Brain microvascular endothelial cell (primary cell): ENCODE measurements at regions not wholly inside any gene's neighbourhood (a gene's known extent, or its start where the extent isn't known, plus 50 kb on each side); places are given as distances from the start of the nearest gene placed in this dataset.

Experiments used
- DNase-seq: peaks from one replicate; pipeline ENCODE4 v3.0.0-alpha.2; 2020
- H3K27ac ChIP-seq: fragments of 250-450 bp; sonication (Bioruptor Pico); 2 replicates; pipeline ENCODE4 v1.5.1; 2020; ENCODE audit warnings: mild to moderate bottlenecking, moderate library complexity
- H3K27me3 ChIP-seq: fragments of 250-450 bp; sonication (Bioruptor Pico); replicated peaks from 2 replicates; pipeline ENCODE4 v1.5.1; 2020; ENCODE audit warnings: mild to moderate bottlenecking
- H3K36me3 ChIP-seq: fragments of 250-450 bp; sonication (Bioruptor Pico); replicated peaks from 2 replicates; pipeline ENCODE4 v1.5.1; 2020; ENCODE audit warnings: mild to moderate bottlenecking
- H3K4me3 ChIP-seq: 2 replicates; pipeline ENCODE4 v1.5.1; 2011; ENCODE audit warnings: low read depth, mild to moderate bottlenecking, control low read depth, low read length, moderate library complexity
- in situ Hi-C: cut with HindIII; loops from 2 replicates; pipeline ENCODE4 v1.10.0; 2017; ENCODE audit warnings: low sequenced_read_pairs, low pct_ligation_motif_present
- TF ChIP-seq, protein P1 (sequence below): IDR thresholded peaks from 2 replicates; pipeline ENCODE4 v1.5.1; 2011; ENCODE audit warnings: low read depth, mild to moderate bottlenecking, moderate library complexity, low read length, control low read depth, inconsistent platforms; ENCODE audit errors: missing control alignments

DNA sequence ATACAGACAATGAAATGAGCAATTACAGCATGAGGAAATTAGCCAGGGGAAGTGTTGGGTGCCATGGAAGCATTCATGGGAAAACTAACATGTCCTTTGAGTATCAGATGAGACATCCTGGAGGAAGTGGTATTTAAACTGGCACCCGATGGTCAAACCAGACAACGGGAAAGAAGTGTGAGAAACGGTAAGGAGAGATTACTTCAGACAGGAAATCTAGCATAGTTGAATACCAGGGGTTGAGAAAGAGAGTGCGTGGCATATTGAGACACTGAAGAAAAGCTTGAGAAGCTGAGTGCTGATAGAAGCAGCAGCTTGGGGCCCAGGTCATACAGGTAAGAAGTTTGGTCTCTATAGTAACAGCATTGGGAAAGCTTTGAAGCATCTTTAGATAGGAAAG is 175.3 kb downstream of the C11orf87 start:
- Histone ChIP-seq H3K4me3 (no peak overlapping the region), H3K27ac (no peak overlapping the region), H3K36me3 (no peaks in the 10 kb centered on the region), H3K27me3 (no peaks in the 10 kb centered on the region)
- in situ Hi-C loops, result no loop called here
- TF ChIP-seq, protein P1, sequence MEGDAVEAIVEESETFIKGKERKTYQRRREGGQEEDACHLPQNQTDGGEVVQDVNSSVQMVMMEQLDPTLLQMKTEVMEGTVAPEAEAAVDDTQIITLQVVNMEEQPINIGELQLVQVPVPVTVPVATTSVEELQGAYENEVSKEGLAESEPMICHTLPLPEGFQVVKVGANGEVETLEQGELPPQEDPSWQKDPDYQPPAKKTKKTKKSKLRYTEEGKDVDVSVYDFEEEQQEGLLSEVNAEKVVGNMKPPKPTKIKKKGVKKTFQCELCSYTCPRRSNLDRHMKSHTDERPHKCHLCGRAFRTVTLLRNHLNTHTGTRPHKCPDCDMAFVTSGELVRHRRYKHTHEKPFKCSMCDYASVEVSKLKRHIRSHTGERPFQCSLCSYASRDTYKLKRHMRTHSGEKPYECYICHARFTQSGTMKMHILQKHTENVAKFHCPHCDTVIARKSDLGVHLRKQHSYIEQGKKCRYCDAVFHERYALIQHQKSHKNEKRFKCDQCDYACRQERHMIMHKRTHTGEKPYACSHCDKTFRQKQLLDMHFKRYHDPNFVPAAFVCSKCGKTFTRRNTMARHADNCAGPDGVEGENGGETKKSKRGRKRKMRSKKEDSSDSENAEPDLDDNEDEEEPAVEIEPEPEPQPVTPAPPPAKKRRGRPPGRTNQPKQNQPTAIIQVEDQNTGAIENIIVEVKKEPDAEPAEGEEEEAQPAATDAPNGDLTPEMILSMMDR, result no peak
- no peak for DNase-seq

DNA sequence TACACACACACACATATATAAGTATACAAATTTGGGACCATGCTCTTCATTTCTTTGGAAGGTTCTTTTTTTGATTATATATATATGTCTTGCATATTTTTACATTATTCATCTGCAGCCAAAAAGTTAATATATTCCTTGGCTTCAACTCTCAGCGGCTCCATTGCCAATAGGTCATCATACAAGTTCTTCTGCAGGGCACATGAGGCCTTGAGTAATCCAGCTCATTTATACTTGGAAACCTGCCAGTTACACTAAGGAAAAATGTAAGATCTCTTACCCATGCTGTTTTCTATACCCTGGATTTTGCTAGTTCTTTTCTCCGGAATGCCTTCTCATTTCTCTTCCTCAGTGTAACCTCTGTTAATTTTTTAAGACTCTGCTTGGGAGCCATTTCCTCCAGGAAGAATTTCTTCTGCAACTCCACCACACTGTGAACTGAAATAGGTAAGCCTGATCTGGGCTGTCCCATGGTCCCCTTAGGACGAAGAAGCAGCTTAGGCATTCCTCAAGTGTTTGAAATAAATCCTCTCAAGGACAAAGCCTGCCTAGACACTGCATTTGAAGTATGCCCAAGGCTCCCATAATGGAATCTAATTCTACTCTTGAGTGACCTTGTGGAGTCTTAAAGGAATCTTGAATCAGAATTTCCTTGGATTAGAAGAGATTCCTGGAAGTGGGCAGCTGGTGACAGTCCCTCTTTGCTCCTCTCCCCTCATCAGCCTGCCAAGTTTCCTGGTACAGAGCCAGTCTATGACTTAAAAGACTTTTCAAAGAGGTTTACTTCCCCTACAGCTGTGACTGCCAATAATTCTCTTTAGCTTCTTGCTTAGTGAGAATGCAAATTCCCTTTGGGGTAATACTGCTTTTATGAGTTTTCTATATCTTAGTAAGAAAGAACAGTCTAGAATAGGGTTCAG is 182.8 kb downstream of the C11orf87 start:
- in situ Hi-C loops, result no loop called here
- H3K27ac ChIP-seq, result no peak overlapping the region
- H3K27me3 ChIP-seq, result no peaks in the 10 kb centered on the region
- TF ChIP-seq, protein P1, result no peak
- DNase-seq, result no peak
- no peak overlapping the region for H3K4me3 ChIP-seq
- H3K36me3 ChIP-seq, result no peaks in the 10 kb centered on the region

DNA sequence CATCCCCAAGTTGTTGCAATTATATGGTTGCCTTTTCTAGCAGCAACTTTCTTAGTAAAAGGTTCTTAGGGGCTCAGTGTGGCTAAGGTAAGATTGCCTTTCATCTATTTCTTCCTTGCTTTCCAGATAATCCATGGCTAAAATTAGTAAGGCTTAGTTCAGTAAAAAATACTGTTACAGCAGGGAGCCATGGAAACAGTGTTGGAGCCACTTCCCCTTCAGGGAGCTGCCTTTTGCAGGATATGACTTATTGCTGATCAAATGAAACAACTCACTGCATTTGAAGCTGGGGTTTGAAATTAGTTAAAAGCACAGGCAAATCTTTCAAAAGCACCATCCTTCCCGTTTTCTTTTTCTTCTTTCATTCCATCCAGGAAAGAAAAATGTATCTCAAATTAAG is 184.3 kb downstream of the C11orf87 start:
- Histone ChIP-seq H3K4me3 (no peak overlapping the region), H3K36me3 (no peaks in the 10 kb centered on the region), H3K27me3 (no peaks in the 10 kb centered on the region), H3K27ac (no peak overlapping the region)
- TF ChIP-seq, protein P1, result no peak
- in situ Hi-C loops, result no loop called here
- DNase-seq, result no peak

DNA sequence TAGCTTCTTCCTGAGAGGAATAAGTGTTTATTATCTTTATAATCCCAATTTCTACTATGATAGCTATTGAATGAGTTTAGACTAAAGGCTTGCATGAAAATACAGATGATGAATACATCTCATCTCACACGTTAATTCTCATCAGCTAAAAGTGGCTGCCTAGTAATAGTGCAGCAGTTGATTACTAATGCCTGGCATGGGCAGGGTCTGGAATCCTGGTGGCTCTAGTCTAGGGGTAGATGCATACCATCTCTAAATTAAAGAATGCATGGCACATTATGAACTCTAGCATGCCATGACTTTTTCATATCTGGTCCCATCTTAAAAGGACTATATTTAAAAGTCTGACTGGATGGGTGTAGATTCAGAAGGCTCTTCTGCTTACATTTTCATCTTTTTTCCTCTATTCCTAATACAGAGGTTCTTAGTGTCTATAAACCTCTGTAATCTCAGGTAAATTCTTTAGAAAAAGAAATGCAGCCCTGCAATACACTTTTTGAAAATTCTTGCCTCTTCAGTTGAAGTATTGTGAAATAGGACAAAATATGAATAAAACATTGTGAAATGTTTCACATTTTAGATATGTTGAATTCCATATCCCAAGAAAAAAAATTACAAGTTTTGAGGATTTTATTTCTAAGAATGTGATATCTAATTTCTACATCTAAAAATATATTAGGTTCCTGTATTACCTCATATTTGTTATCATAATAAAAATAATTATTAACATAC is 187.6 kb downstream of the C11orf87 start:
- H3K27ac ChIP-seq, result no peak overlapping the region
- TF ChIP-seq, protein P1, result no peak
- in situ Hi-C loops, result no loop called here
- no peaks in the 10 kb centered on the region for H3K36me3 ChIP-seq
- no peaks in the 10 kb centered on the region for H3K27me3 ChIP-seq
- H3K4me3 ChIP-seq, result no peak overlapping the region
- DNase-seq, result no peak

DNA sequence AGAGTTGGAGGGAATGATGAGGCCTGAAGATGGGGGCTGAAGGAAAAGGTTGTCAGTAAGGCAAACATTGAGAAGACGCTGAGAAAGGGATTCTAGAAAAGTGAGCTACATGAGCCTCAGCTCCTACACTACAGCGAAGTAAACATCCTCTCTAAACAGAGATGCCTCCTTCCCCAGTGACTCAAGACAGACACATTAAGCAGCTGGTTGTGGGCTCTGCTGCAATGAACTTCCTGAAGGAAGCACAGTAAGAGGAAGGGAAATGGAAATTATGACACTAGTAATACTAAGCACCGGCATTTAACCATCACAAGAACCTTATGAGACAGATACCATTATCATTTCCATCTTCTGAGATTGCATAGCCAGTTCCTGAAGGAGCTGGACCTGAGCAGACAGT is 190.5 kb downstream of the C11orf87 start:
- in situ Hi-C loops, result no loop called here
- DNase-seq, result no peak
- no peaks in the 10 kb centered on the region for H3K36me3 ChIP-seq
- H3K27me3 ChIP-seq, result no peaks in the 10 kb centered on the region
- H3K4me3 ChIP-seq, result no peak overlapping the region
- TF ChIP-seq, protein P1, result no peak
- H3K27ac ChIP-seq, result no peak overlapping the region
